OCI-LY3 (cell line): ENCODE measurements at regions not wholly inside any gene's neighbourhood (a gene's known extent, or its start where the extent isn't known, plus 50 kb on each side); places are given as distances from the start of the nearest gene placed in this dataset.

ENCODE experiments used
- H2AFZ ChIP-seq: fragments of 200-600, 300-600 bp; shearing (Covaris generic); 2 replicates; pipeline ENCODE4 v1.6.0; 2014; ENCODE audit warnings: antibody characterized with exemption, low read depth, low read length
- H3K27ac ChIP-seq: fragments of 200-600, 300-600 bp; sonication (generic); 2 replicates; pipeline ENCODE4 v1.5.1; 2014; ENCODE audit warnings: mild to moderate bottlenecking, low read length, moderate library complexity, mixed read lengths
- H3K27me3 ChIP-seq: fragments of 200-600, 300-600 bp; sonication (generic); 2 replicates; pipeline ENCODE4 v1.6.1; 2014; ENCODE audit warnings: low read depth, low read length, mixed read lengths
- H3K36me3 ChIP-seq: fragments of 200-600, 300-600 bp; sonication (generic); replicated peaks from 2 replicates; pipeline ENCODE3; 2014; ENCODE audit warnings: low read depth, low read length, mixed read lengths
- H3K4me1 ChIP-seq: fragments of 300-600, 200-600 bp; sonication (generic); 2 replicates; pipeline ENCODE4 v1.6.1; 2014; ENCODE audit warnings: low read length, mixed read lengths
- H3K4me2 ChIP-seq: fragments of 200-600, 300-600 bp; sonication (generic); 2 replicates; pipeline ENCODE4 v1.6.1; 2014; ENCODE audit warnings: low read length, mixed read lengths
- H3K4me3 ChIP-seq: fragments of 300-600, 200-600 bp; sonication (generic); 2 replicates; pipeline ENCODE4 v1.5.1; 2014; ENCODE audit warnings: antibody characterized with exemption, mild to moderate bottlenecking, low read length, moderate library complexity
- H3K79me2 ChIP-seq: fragments of 300-600, 200-600 bp; shearing (Covaris generic); 2 replicates; pipeline ENCODE4 v1.6.1; 2014; ENCODE audit warnings: mild to moderate bottlenecking, low read length, mixed read lengths
- H3K9ac ChIP-seq: fragments of 300-600, 200-600 bp; shearing (Covaris generic); 2 replicates; pipeline ENCODE4 v1.6.0; 2014; ENCODE audit warnings: mild to moderate bottlenecking, low read length, moderate library complexity
- H3K9me3 ChIP-seq: fragments of 200-600, 300-600 bp; shearing (Covaris generic); 2 replicates; pipeline ENCODE4 v1.6.1; 2014; ENCODE audit warnings: low read length, mixed read lengths; ENCODE audit not compliant: insufficient read depth
- H4K20me1 ChIP-seq: fragments of 200-600, 300-600 bp; sonication (generic); 2 replicates; pipeline ENCODE4 v1.6.1; 2016; ENCODE audit warnings: low read length, mixed read lengths; ENCODE audit not compliant: insufficient read depth
- EZH2phosphoT487 ChIP-seq: fragments of 200-600 bp; shearing (Covaris generic); IDR thresholded peaks from 2 replicates; pipeline ENCODE4 v1.6.1; 2018; ENCODE audit warnings: antibody characterized with exemption, mixed run types, low read depth
- TF ChIP-seq, protein P1 (sequence below): fragments of 200-600, 300-600 bp; sonication (generic); IDR thresholded peaks from 2 replicates; pipeline ENCODE4 v1.5.1; 2014; ENCODE audit warnings: antibody characterized with exemption, low read length, low read depth

- Histone ChIP-seq H3K9ac (no peak overlapping the region), H3K36me3 (no peaks in the 10 kb centered on the region), H3K4me1 (no peaks in the 10 kb centered on the region), H3K9me3 (no peaks in the 10 kb centered on the region), H3K4me2 (no peak overlapping the region), H3K79me2 (no peaks in the 10 kb centered on the region), H4K20me1 (no peaks in the 10 kb centered on the region), H3K27me3 (no peaks in the 10 kb centered on the region; the same call in 1 of the 2 replicates), H3K27ac (no peak overlapping the region), H3K4me3 (no peak overlapping the region), H2AFZ (no peak overlapping the region)
- TF ChIP-seq, protein P1, sequence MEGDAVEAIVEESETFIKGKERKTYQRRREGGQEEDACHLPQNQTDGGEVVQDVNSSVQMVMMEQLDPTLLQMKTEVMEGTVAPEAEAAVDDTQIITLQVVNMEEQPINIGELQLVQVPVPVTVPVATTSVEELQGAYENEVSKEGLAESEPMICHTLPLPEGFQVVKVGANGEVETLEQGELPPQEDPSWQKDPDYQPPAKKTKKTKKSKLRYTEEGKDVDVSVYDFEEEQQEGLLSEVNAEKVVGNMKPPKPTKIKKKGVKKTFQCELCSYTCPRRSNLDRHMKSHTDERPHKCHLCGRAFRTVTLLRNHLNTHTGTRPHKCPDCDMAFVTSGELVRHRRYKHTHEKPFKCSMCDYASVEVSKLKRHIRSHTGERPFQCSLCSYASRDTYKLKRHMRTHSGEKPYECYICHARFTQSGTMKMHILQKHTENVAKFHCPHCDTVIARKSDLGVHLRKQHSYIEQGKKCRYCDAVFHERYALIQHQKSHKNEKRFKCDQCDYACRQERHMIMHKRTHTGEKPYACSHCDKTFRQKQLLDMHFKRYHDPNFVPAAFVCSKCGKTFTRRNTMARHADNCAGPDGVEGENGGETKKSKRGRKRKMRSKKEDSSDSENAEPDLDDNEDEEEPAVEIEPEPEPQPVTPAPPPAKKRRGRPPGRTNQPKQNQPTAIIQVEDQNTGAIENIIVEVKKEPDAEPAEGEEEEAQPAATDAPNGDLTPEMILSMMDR = no peak
- no peak for TF ChIP-seq EZH2phosphoT487
Measured at GRCh38 chr1:29417971-29418370, 181.6 kb downstream of the PTPRU start.

GRCh38 chr1:29417147-29417858 lies 181.0 kb downstream of the PTPRU start:
- Histone ChIP-seq H3K4me3 (no peak overlapping the region), H3K27me3 (no peaks in the 10 kb centered on the region), H3K9ac (no peak overlapping the region), H2AFZ (no peak overlapping the region), H3K4me2 (no peak overlapping the region), H3K36me3 (no peaks in the 10 kb centered on the region), H3K9me3 (no peaks in the 10 kb centered on the region), H3K27ac (no peak overlapping the region), H4K20me1 (no peaks in the 10 kb centered on the region), H3K4me1 (no peaks in the 10 kb centered on the region), H3K79me2 (no peaks in the 10 kb centered on the region)
- TF ChIP-seq, protein P1 = no peak
- TF ChIP-seq EZH2phosphoT487 = no peak

DNA sequence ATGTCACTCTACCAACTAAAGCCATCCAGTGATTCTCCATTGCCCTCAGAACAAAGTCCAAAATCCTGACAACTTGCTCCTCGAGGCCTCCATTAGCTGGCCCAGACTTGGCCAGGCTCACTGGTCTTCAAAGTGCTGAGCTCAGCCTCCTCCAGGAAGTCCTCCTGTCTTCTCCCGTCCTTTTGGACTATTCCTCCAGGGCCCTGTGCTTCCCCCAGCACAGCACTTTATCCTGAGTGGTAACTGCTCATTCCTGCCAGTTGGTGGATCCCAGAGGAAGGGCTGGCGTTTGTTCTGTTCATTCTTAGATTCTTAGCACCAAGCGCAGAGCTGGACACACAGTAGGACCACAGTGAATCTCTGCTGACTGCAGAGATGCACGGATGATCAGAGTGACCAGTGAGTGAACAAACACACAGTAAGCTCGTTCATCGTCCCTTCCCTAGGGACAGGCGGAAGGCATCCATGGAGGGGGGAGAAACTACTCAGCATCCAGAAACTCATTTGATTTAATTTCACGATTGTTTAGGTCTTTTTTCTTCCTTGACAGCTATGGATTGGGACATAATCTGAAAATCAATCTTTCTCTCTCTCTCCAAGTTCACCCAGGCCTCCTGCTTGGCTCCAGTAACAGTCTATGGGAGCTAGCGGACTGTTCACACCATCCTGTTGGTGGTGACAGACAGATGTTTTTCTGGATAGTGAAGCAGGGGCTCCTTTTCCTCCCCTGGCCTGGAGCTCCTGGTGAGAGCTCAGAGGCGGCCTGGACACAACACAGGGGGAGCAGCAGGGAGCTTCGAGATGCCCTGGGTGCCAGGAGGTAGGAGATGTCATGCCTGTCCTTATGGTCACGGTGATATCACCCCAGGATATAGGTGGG lies 180.2 kb downstream of the PTPRU start:
- no peaks in the 10 kb centered on the region for H3K4me1 ChIP-seq
- H3K79me2 ChIP-seq = no peaks in the 10 kb centered on the region
- H3K9me3 ChIP-seq = no peaks in the 10 kb centered on the region
- H2AFZ ChIP-seq = no peak overlapping the region
- H3K4me2 ChIP-seq = no peak overlapping the region
- no peak overlapping the region for H3K9ac ChIP-seq
- H3K4me3 ChIP-seq = no peak overlapping the region
- H3K27ac ChIP-seq = no peak overlapping the region
- no peak for TF ChIP-seq EZH2phosphoT487
- TF ChIP-seq, protein P1 = no peak
- no peaks in the 10 kb centered on the region for H4K20me1 ChIP-seq
- no peaks in the 10 kb centered on the region for H3K36me3 ChIP-seq
- no peaks in the 10 kb centered on the region for H3K27me3 ChIP-seq

- no peaks in the 10 kb centered on the region for H4K20me1 ChIP-seq
Measured at GRCh38 chr1:29415861-29416260, 179.5 kb downstream of the PTPRU start.

More at GRCh38 chr1:29415861-29416260, 179.5 kb downstream of the PTPRU start:
- Histone ChIP-seq H3K79me2 (no peaks in the 10 kb centered on the region), H3K4me1 (no peaks in the 10 kb centered on the region), H3K4me3 (no peak overlapping the region), H3K9me3 (no peaks in the 10 kb centered on the region), H3K9ac (no peak overlapping the region), H3K4me2 (no peak overlapping the region), H3K27me3 (no peaks in the 10 kb centered on the region), H2AFZ (no peak overlapping the region), H3K36me3 (no peaks in the 10 kb centered on the region), H3K27ac (no peak overlapping the region)
- TF ChIP-seq EZH2phosphoT487 = no peak
- TF ChIP-seq, protein P1 = no peak; the same call in 1 of the 2 replicates
